ENCODE measurements at regions not wholly inside any gene's neighbourhood (a gene's known extent, or its start where the extent isn't known, plus 50 kb on each side); places are given as distances from the start of the nearest gene placed in this dataset.

DNA sequence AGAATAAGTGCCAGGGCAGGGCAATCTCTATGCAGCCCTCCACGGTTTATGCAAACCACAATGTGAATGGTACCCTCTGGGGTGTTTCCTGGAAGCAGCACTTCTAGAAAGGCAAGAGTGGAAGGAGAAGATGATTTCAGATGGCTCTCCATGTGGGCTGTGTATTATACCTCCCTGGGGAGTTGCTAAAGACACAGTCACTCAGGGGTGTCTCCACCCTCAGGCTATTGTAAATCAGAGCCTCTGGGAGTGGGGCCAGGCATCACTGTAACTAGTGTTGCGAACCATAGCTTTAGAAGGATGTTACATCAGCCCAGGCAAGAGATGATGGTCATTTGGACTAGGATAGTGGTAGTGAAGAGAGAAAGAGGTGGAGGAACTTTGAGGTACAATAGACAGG is 83.3 kb upstream of the ZKSCAN2 start:
- TF ChIP-seq, protein P1, sequence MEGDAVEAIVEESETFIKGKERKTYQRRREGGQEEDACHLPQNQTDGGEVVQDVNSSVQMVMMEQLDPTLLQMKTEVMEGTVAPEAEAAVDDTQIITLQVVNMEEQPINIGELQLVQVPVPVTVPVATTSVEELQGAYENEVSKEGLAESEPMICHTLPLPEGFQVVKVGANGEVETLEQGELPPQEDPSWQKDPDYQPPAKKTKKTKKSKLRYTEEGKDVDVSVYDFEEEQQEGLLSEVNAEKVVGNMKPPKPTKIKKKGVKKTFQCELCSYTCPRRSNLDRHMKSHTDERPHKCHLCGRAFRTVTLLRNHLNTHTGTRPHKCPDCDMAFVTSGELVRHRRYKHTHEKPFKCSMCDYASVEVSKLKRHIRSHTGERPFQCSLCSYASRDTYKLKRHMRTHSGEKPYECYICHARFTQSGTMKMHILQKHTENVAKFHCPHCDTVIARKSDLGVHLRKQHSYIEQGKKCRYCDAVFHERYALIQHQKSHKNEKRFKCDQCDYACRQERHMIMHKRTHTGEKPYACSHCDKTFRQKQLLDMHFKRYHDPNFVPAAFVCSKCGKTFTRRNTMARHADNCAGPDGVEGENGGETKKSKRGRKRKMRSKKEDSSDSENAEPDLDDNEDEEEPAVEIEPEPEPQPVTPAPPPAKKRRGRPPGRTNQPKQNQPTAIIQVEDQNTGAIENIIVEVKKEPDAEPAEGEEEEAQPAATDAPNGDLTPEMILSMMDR (IDR thresholded peaks at IDR 0.05; ENCODE audit: poor library complexity, severe bottlenecking), result no peak
- no peak for TF ChIP-seq POLR2AphosphoS5 (IDR thresholded peaks at IDR 0.05)
- no peak for TF ChIP-seq EP300 (conservative IDR thresholded peaks at IDR 0.05; ENCODE audit: poor library complexity, severe bottlenecking)
- TF ChIP-seq RAD21 (conservative IDR thresholded peaks at IDR 0.05), result no peak
- TF ChIP-seq, protein P2, sequence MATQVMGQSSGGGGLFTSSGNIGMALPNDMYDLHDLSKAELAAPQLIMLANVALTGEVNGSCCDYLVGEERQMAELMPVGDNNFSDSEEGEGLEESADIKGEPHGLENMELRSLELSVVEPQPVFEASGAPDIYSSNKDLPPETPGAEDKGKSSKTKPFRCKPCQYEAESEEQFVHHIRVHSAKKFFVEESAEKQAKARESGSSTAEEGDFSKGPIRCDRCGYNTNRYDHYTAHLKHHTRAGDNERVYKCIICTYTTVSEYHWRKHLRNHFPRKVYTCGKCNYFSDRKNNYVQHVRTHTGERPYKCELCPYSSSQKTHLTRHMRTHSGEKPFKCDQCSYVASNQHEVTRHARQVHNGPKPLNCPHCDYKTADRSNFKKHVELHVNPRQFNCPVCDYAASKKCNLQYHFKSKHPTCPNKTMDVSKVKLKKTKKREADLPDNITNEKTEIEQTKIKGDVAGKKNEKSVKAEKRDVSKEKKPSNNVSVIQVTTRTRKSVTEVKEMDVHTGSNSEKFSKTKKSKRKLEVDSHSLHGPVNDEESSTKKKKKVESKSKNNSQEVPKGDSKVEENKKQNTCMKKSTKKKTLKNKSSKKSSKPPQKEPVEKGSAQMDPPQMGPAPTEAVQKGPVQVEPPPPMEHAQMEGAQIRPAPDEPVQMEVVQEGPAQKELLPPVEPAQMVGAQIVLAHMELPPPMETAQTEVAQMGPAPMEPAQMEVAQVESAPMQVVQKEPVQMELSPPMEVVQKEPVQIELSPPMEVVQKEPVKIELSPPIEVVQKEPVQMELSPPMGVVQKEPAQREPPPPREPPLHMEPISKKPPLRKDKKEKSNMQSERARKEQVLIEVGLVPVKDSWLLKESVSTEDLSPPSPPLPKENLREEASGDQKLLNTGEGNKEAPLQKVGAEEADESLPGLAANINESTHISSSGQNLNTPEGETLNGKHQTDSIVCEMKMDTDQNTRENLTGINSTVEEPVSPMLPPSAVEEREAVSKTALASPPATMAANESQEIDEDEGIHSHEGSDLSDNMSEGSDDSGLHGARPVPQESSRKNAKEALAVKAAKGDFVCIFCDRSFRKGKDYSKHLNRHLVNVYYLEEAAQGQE (IDR thresholded peaks at IDR 0.05; ENCODE audit: borderline replicate concordance), result no peak
- no peak for TF ChIP-seq TAF1 (IDR thresholded peaks at IDR 0.05; ENCODE audit: low read depth)
- TF ChIP-seq EZH2 (IDR thresholded peaks at IDR 0.05; ENCODE audit: borderline replicate concordance, insufficient read depth, low read length, poor library complexity, severe bottlenecking), result no peak
- no peak for TF ChIP-seq SMC3 (conservative IDR thresholded peaks at IDR 0.05; ENCODE audit: poor library complexity)
- TF ChIP-seq MXI1 (conservative IDR thresholded peaks at IDR 0.05; ENCODE audit: poor library complexity, severe bottlenecking), result no peak

All from neural cell (in vitro differentiated cells).